IPS-20b (cell line): ENCODE measurements at regions not wholly inside any gene's neighbourhood (a gene's known extent, or its start where the extent isn't known, plus 50 kb on each side); places are given as distances from the start of the nearest gene placed in this dataset.
"Not testable (repeated sequence)": the region's sequence is repeated elsewhere in the genome, so short reads cannot be mapped to it uniquely, and the experiment has no call there.

Source experiments
- H3K27ac ChIP-seq: one replicate; pipeline ENCODE4 v1.5.1; 2013; ENCODE audit warnings: low read length
- H3K27me3 ChIP-seq: 2 replicates; pipeline ENCODE4 v1.6.1; 2013; ENCODE audit warnings: mild to moderate bottlenecking, low read length, inconsistent platforms; ENCODE audit not compliant: insufficient read depth
- H3K36me3 ChIP-seq: 2 replicates; pipeline ENCODE4 v1.6.1; 2013; ENCODE audit warnings: low read depth, mild to moderate bottlenecking, inconsistent platforms, low read length, moderate library complexity; ENCODE audit not compliant: insufficient read depth
- H3K4me1 ChIP-seq: 2 replicates; pipeline ENCODE4 v1.6.1; 2013; ENCODE audit warnings: mild to moderate bottlenecking, control low read depth, inconsistent platforms, low read length, moderate library complexity; ENCODE audit not compliant: insufficient read depth
- H3K4me3 ChIP-seq: 2 replicates; pipeline ENCODE4 v1.5.1; 2013; ENCODE audit warnings: mild to moderate bottlenecking, low read length, inconsistent platforms
- H3K9ac ChIP-seq: 2 replicates; pipeline ENCODE4 v1.6.1; 2013; ENCODE audit warnings: low read depth, mild to moderate bottlenecking, inconsistent platforms, low read length, moderate library complexity
- H3K9me3 ChIP-seq: 2 replicates; pipeline ENCODE4 v1.6.1; 2013; ENCODE audit warnings: mild to moderate bottlenecking, low read depth, low read length, inconsistent platforms; ENCODE audit not compliant: insufficient read depth

- Histone ChIP-seq H3K9me3 (no peaks in the 10 kb centered on the region), H3K4me1 (peaks cover 10% of the 10 kb centered on the region; the same call in 1 of the 2 replicates)
These were observed 101.8 kb upstream of the NDUFV2 start for GRCh38 chr18:9000733-9001132.

GRCh38 chr18:9001209-9001608, 101.3 kb upstream of the NDUFV2 start:
- Histone ChIP-seq H3K4me1 (peaks cover 10% of the 10 kb centered on the region; the same call in 1 of the 2 replicates), H3K27ac (no peak overlapping the region), H3K9me3 (no peaks in the 10 kb centered on the region), H3K36me3 (no peaks in the 10 kb centered on the region), H3K27me3 (no peaks in the 10 kb centered on the region), H3K9ac (no peak overlapping the region), H3K4me3 (no peak overlapping the region)

More at GRCh38 chr18:9000733-9001132, 101.8 kb upstream of the NDUFV2 start:
- Histone ChIP-seq H3K4me3 (no peak overlapping the region), H3K9ac (no peak overlapping the region), H3K27ac (no peak overlapping the region), H3K36me3 (no peaks in the 10 kb centered on the region), H3K27me3 (no peaks in the 10 kb centered on the region)

- Histone ChIP-seq H3K27ac (no peak overlapping the region), H3K9ac (no peak overlapping the region), H3K9me3 (no peaks in the 10 kb centered on the region), H3K36me3 (no peaks in the 10 kb centered on the region), H3K27me3 (no peaks in the 10 kb centered on the region), H3K4me1 (peaks cover 9% of the 10 kb centered on the region; the same call in 1 of the 2 replicates), H3K4me3 (no peak overlapping the region)
These were observed 98.9 kb upstream of the NDUFV2 start for GRCh38 chr18:9003406-9004100.

GRCh38 chr18:9004308-9004707, 98.2 kb upstream of the NDUFV2 start:
- H3K27ac ChIP-seq, H3K27me3 ChIP-seq, H3K4me3 ChIP-seq: not testable (repeated sequence)

GRCh38 chr18:9007700-9008099, 94.8 kb upstream of the NDUFV2 start:
- not testable (repeated sequence) for H3K9me3 ChIP-seq, H3K27me3 ChIP-seq, H3K36me3 ChIP-seq, H3K4me1 ChIP-seq, H3K9ac ChIP-seq, H3K4me3 ChIP-seq, H3K27ac ChIP-seq

More at GRCh38 chr18:9004308-9004707, 98.2 kb upstream of the NDUFV2 start:
- not testable (repeated sequence) for H3K36me3 ChIP-seq, H3K4me1 ChIP-seq, H3K9me3 ChIP-seq, H3K9ac ChIP-seq

GRCh38 chr18:9008200-9008708, 94.2 kb upstream of the NDUFV2 start:
- Histone ChIP-seq H3K9me3 (no peaks in the 10 kb centered on the region), H3K36me3 (no peaks in the 10 kb centered on the region), H3K27ac (no peak overlapping the region), H3K27me3 (no peaks in the 10 kb centered on the region), H3K4me3 (no peak overlapping the region), H3K9ac (no peak overlapping the region), H3K4me1 (no peaks in the 10 kb centered on the region)

GRCh38 chr18:9008709-9009635, 93.5 kb upstream of the NDUFV2 start:
- Histone ChIP-seq H3K27ac (no peak overlapping the region), H3K9ac (no peak overlapping the region), H3K27me3 (no peaks in the 10 kb centered on the region), H3K9me3 (no peaks in the 10 kb centered on the region), H3K4me1 (no peaks in the 10 kb centered on the region), H3K36me3 (no peaks in the 10 kb centered on the region), H3K4me3 (no peak overlapping the region)

GRCh38 chr18:9009703-9010488, 92.6 kb upstream of the NDUFV2 start:
- no peak overlapping the region for H3K4me3 ChIP-seq
- H3K27me3 ChIP-seq: no peaks in the 10 kb centered on the region
- H3K4me1 ChIP-seq: no peaks in the 10 kb centered on the region
- H3K9ac ChIP-seq: no peak overlapping the region
- H3K27ac ChIP-seq: no peak overlapping the region
- no peaks in the 10 kb centered on the region for H3K9me3 ChIP-seq
- H3K36me3 ChIP-seq: no peaks in the 10 kb centered on the region

- no peak overlapping the region for H3K27ac ChIP-seq
- no peaks in the 10 kb centered on the region for H3K9me3 ChIP-seq
- H3K27me3 ChIP-seq: no peaks in the 10 kb centered on the region
- no peak overlapping the region for H3K4me3 ChIP-seq
- no peaks in the 10 kb centered on the region for H3K36me3 ChIP-seq
- no peak overlapping the region for H3K9ac ChIP-seq
- peaks cover 1% of the 10 kb centered on the region; the same call in 1 of the 2 replicates for H3K4me1 ChIP-seq
These were observed 91.1 kb upstream of the NDUFV2 start for GRCh38 chr18:9011431-9011830.

GRCh38 chr18:9013926-9014373, 88.5 kb upstream of the NDUFV2 start:
- no peaks in the 10 kb centered on the region; the same call in 1 of the 2 replicates for H3K9me3 ChIP-seq
- H3K27me3 ChIP-seq: no peaks in the 10 kb centered on the region
- no peak overlapping the region for H3K27ac ChIP-seq
- H3K36me3 ChIP-seq: no peaks in the 10 kb centered on the region
- H3K4me3 ChIP-seq: no peak overlapping the region
- H3K4me1 ChIP-seq: peaks cover 10% of the 10 kb centered on the region; the same call in 1 of the 2 replicates
- H3K9ac ChIP-seq: no peak overlapping the region

- Histone ChIP-seq H3K27me3 (no peaks in the 10 kb centered on the region), H3K36me3 (no peaks in the 10 kb centered on the region), H3K4me3 (no peak overlapping the region), H3K9ac (no peak overlapping the region), H3K27ac (no peak overlapping the region), H3K4me1 (peaks cover 10% of the 10 kb centered on the region; the same call in 1 of the 2 replicates), H3K9me3 (no peaks in the 10 kb centered on the region; the same call in 1 of the 2 replicates)
These were observed 86.8 kb upstream of the NDUFV2 start for GRCh38 chr18:9015689-9016088.
